Fibroblast of skin of right biceps (primary cell): ENCODE measurements at regions not wholly inside any gene's neighbourhood (a gene's known extent, or its start where the extent isn't known, plus 50 kb on each side); places are given as distances from the start of the nearest gene placed in this dataset.

Experiments used
- DNase-seq: peaks from one replicate; pipeline ENCODE4 v3.0.0-alpha.2; 2013

GRCh38 chr7:67771846-67772605 is 775.4 kb downstream of the TYW1 start:
- no peak for DNase-seq

GRCh38 chr7:67773081-67773480 is 776.4 kb downstream of the TYW1 start:
- DNase-seq, result no peak

- DNase-seq, result no peak
These were observed 780.5 kb downstream of the TYW1 start for GRCh38 chr7:67777119-67777518.

GRCh38 chr7:67781841-67782240 is 785.2 kb downstream of the TYW1 start:
- no peak for DNase-seq

GRCh38 chr7:67786021-67786420 is 789.4 kb downstream of the TYW1 start:
- DNase-seq, result no peak

GRCh38 chr7:67788669-67789068 is 792.0 kb downstream of the TYW1 start:
- peak; percentile 51 for DNase-seq

- DNase-seq, result no peak
These were observed 795.3 kb downstream of the TYW1 start for GRCh38 chr7:67791918-67792317.

- no peak for DNase-seq
These were observed 797.9 kb downstream of the TYW1 start for GRCh38 chr7:67794544-67794943.

- DNase-seq, result no peak
These were observed 807.2 kb downstream of the TYW1 start for GRCh38 chr7:67803789-67804188.

- no peak for DNase-seq
These were observed 809.4 kb downstream of the TYW1 start for GRCh38 chr7:67805921-67806471.

- no peak for DNase-seq
These were observed 811.2 kb downstream of the TYW1 start for GRCh38 chr7:67807826-67808225.

GRCh38 chr7:67809586-67809985 is 813.0 kb downstream of the TYW1 start:
- peak; percentile 45 for DNase-seq

GRCh38 chr7:67813621-67814292 is 817.1 kb downstream of the TYW1 start:
- DNase-seq, result no peak

- no peak for DNase-seq
These were observed 820.8 kb downstream of the TYW1 start for GRCh38 chr7:67817481-67817880.

GRCh38 chr7:67821116-67821515 is 824.5 kb downstream of the TYW1 start:
- DNase-seq, result peak; percentile 87

GRCh38 chr7:67823345-67823744 is 826.7 kb downstream of the TYW1 start:
- DNase-seq, result peak; percentile 81

- no peak for DNase-seq
These were observed 828.7 kb downstream of the TYW1 start for GRCh38 chr7:67825356-67825755.

GRCh38 chr7:67841896-67842295 is 845.3 kb downstream of the TYW1 start:
- no peak for DNase-seq

- DNase-seq, result no peak
These were observed 845.9 kb downstream of the TYW1 start for GRCh38 chr7:67842571-67842970.

GRCh38 chr7:67843001-67843565 is 846.5 kb downstream of the TYW1 start:
- no peak for DNase-seq

GRCh38 chr7:67843615-67844014 is 847.0 kb downstream of the TYW1 start:
- no peak for DNase-seq

- DNase-seq, result no peak
These were observed 850.6 kb downstream of the TYW1 start for GRCh38 chr7:67847092-67847787.
